IMR-90 (cell line): ENCODE measurements at regions not wholly inside any gene's neighbourhood (a gene's known extent, or its start where the extent isn't known, plus 50 kb on each side); places are given as distances from the start of the nearest gene placed in this dataset.

Source experiments
- ATAC-seq: fragments of 200-7000 bp; cut with Tn5 transposase; 2 replicates; pipeline ENCODE4 v1.9.1; 2020; ENCODE audit warnings: low read depth, mild to moderate bottlenecking, moderate library complexity
- BruUV-seq: library from RNA; stranded (reverse); fragments of 400-500 nt; replicated peaks from 2 replicates; lab custom pipeline; 2021; lab: Mats Ljungman, UMichigan
- CTCF ChIA-PET: fragments of 300-600 bp; formaldehyde crosslinking; extraction: SDS; loops from one replicate; lab custom pipeline; 2021; ENCODE audit warnings: antibody characterized with exemption; lab: Yijun Ruan, JAX
- POLR2A ChIA-PET: fragments of 300-600 bp; sonication (Branson Sonifier 250); formaldehyde crosslinking; loops from one replicate; lab custom pipeline; 2022; ENCODE audit warnings: antibody characterized with exemption; ENCODE audit not compliant: unreplicated experiment; lab: Charles Lee
- DNase-seq: peaks from one replicate; pipeline ENCODE4 v3.0.0; 2013
- H2AFZ ChIP-seq: replicated peaks from 2 replicates; pipeline ENCODE3; 2013; ENCODE audit warnings: low read length, mild to moderate bottlenecking; ENCODE audit not compliant: poor library complexity
- H2AK5ac ChIP-seq: 2 replicates; pipeline ENCODE4 v1.6.1; 2013; ENCODE audit warnings: low read depth, low read length, inconsistent platforms
- H2AK9ac ChIP-seq: replicated peaks from 2 replicates; pipeline ENCODE3; 2013; ENCODE audit warnings: mild to moderate bottlenecking, low read depth, low read length, moderate library complexity; ENCODE audit not compliant: poor library complexity
- H2BK120ac ChIP-seq: 2 replicates; pipeline ENCODE4 v1.6.1; 2013; ENCODE audit warnings: low read depth, low read length, inconsistent platforms
- H2BK15ac ChIP-seq: 3 replicates; pipeline ENCODE4 v1.6.1; 2013; ENCODE audit warnings: low read depth, low read length, inconsistent platforms
- H2BK20ac ChIP-seq: 2 replicates; pipeline ENCODE4 v1.6.1; 2013; ENCODE audit warnings: low read depth, mild to moderate bottlenecking, inconsistent platforms, low read length, moderate library complexity
- H2BK5ac ChIP-seq: 2 replicates; pipeline ENCODE4 v1.6.1; 2013; ENCODE audit warnings: mild to moderate bottlenecking, low read depth, low read length, inconsistent platforms; ENCODE audit not compliant: poor library complexity, severe bottlenecking
- H3K14ac ChIP-seq: replicated peaks from 2 replicates; pipeline ENCODE4 v1.6.1; 2013; ENCODE audit warnings: low read depth, low read length, inconsistent platforms
- H3K18ac ChIP-seq: 2 replicates; pipeline ENCODE4 v1.6.1; 2013; ENCODE audit warnings: low read depth, low read length, control low read depth
- H3K23ac ChIP-seq: 2 replicates; pipeline ENCODE4 v1.6.1; 2013; ENCODE audit warnings: low read depth, low read length, inconsistent platforms
- H3K27ac ChIP-seq: 2 replicates; pipeline ENCODE4 v1.5.1; 2013; ENCODE audit warnings: mild to moderate bottlenecking, control low read depth, low read length; ENCODE audit not compliant: insufficient read depth
- H3K27me3 ChIP-seq: 2 replicates; pipeline ENCODE4 v1.6.1; 2013; ENCODE audit warnings: low read length; ENCODE audit not compliant: control insufficient read depth, insufficient read depth
- H3K36me3 ChIP-seq: 2 replicates; pipeline ENCODE4 v1.6.1; 2013; ENCODE audit warnings: low read length, mixed read lengths; ENCODE audit not compliant: control insufficient read depth, insufficient read depth
- H3K4ac ChIP-seq: 2 replicates; pipeline ENCODE4 v1.6.1; 2013; ENCODE audit warnings: low read depth, low read length, inconsistent platforms
- H3K4me1 ChIP-seq: 2 replicates; pipeline ENCODE4 v1.6.1; 2013; ENCODE audit warnings: low read length, mixed read lengths; ENCODE audit not compliant: control insufficient read depth, insufficient read depth
- H3K4me2 ChIP-seq: 2 replicates; pipeline ENCODE4 v1.6.1; 2013; ENCODE audit warnings: low read depth, mild to moderate bottlenecking, control low read depth, low read length, moderate library complexity
- H3K4me3 ChIP-seq: 2 replicates; pipeline ENCODE4 v1.5.1; 2013; ENCODE audit warnings: low read depth, mild to moderate bottlenecking, control low read depth, low read length, moderate library complexity; ENCODE audit not compliant: insufficient read depth
- H3K56ac ChIP-seq: 2 replicates; pipeline ENCODE4 v1.6.1; 2013; ENCODE audit warnings: low read length, inconsistent platforms; ENCODE audit not compliant: insufficient read depth; ENCODE audit errors: extremely low read depth
- H3K79me1 ChIP-seq, 2 experiments: 2 replicates each; pipeline ENCODE4 v1.6.1; 2013; ENCODE audit warnings: low read length in 2 of 2, inconsistent platforms in 1 of 2, low read depth in 1 of 2
- H3K9ac ChIP-seq: 2 replicates; pipeline ENCODE4 v1.6.1; 2013; ENCODE audit warnings: low read depth, low read length, control low read depth
- H3K9me1 ChIP-seq: 2 replicates; pipeline ENCODE4 v1.6.1; 2013; ENCODE audit warnings: low read length, inconsistent platforms; ENCODE audit not compliant: insufficient read depth
- H3K9me3 ChIP-seq: 2 replicates; pipeline ENCODE4 v1.6.1; 2013; ENCODE audit warnings: low read length; ENCODE audit not compliant: control insufficient read depth, insufficient read depth
- H4K20me1 ChIP-seq: 2 replicates; pipeline ENCODE4 v1.6.1; 2013; ENCODE audit warnings: low read length, inconsistent platforms; ENCODE audit not compliant: insufficient read depth
- H4K5ac ChIP-seq: 2 replicates; pipeline ENCODE4 v1.6.1; 2013; ENCODE audit warnings: mild to moderate bottlenecking, low read depth, low read length, control low read depth
- H4K8ac ChIP-seq, 2 experiments: 2 replicates each; pipeline ENCODE4 v1.6.1; 2013; ENCODE audit warnings: low read depth in 2 of 2, low read length in 2 of 2, control low read depth in 1 of 2, inconsistent platforms in 1 of 2
- H4K91ac ChIP-seq: 2 replicates; pipeline ENCODE4 v1.6.1; 2013; ENCODE audit warnings: low read depth, low read length, inconsistent platforms; ENCODE audit not compliant: insufficient read depth
- MAFK ChIP-seq: IDR thresholded peaks from 2 replicates; pipeline ENCODE4 v1.6.1; 2012; ENCODE audit warnings: low read depth, low read length, improper control_type of control experiment
- RFX5 ChIP-seq: IDR thresholded peaks from 2 replicates; pipeline ENCODE4 v1.8.0; 2012; ENCODE audit warnings: low read depth, mild to moderate bottlenecking, low read length, moderate library complexity
- USF2 ChIP-seq: fragments of 150-350 bp; IDR thresholded peaks from 2 replicates; pipeline ENCODE4 v1.6.1; 2017; ENCODE audit warnings: mild to moderate bottlenecking, antibody characterized with exemption, low read length, low read depth
- WGBS, 2 experiments: methylation state at CpG; one replicate each; pipeline versions ENCODE4 v1.1.5 to v1.1.7; 2013; ENCODE audit warnings: missing lambda C conversion rate in 2 of 2; ENCODE audit not compliant: insufficient read length in 1 of 2; ENCODE audit errors: extremely low coverage in 2 of 2; 5-methylcytosine and 5-hydroxymethylcytosine counted together
- dilution Hi-C: fragments of 300-500 bp; cut with HindIII; formaldehyde crosslinking; loops from one replicate; pipeline ENCODE4 v1.14.3; 2018; ENCODE audit warnings: low sequenced_read_pairs; ENCODE audit not compliant: unreplicated experiment
- in situ Hi-C: fragments of 300-500 bp; cut with MboI; formaldehyde crosslinking; loops from 3 replicates; pipeline ENCODE4 v1.14.3; 2019; ENCODE audit warnings: low sequenced_read_pairs, inconsistent platforms, mixed read lengths
- intact Hi-C: fragments of 100-400 bp; cut with micrococcal nuclease; formaldehyde crosslinking; loops from 2 replicates; pipeline ENCODE4 v1.10.0; 2022

DNA sequence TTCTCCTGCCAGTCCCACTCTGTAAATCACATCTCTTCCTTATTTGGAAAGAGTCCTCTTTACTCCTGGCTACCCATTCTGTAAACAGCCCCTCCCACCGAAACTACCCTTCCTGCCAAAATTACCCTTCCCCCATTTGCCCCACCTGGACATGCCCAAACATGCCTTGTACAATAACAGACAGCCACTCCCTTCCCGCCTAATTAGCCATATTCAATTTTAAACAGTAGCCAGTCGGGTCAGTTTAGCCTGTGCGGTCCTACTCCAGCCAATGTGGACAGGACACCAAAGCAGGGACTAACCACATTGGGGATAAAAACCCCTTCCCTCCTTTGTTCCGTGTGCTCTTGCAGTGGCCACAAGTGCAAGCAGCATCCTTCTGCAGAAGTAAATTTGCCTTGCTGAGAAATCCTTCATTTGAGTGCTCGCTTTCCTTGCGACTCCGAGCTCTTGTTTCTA lies 56.3 kb upstream of the MAP10 start:
- H3K4me2 ChIP-seq, result no peak overlapping the region
- H4K91ac ChIP-seq, result no peak overlapping the region
- H3K23ac ChIP-seq, result no peak overlapping the region
- no peaks in the 10 kb centered on the region for H3K36me3 ChIP-seq
- no peak overlapping the region for H4K8ac ChIP-seq
- H3K9me1 ChIP-seq, result no peaks in the 10 kb centered on the region
- intact Hi-C loops (no loop called here), dilution Hi-C loops (no loop called here), in situ Hi-C loops (no loop called here)
- H2AFZ ChIP-seq, result no peak overlapping the region
- H3K79me1 ChIP-seq, result no peaks in the 10 kb centered on the region
- no peaks in the 10 kb centered on the region for H3K27me3 ChIP-seq
- no peak overlapping the region for H3K9ac ChIP-seq
- H2BK15ac ChIP-seq, result no peak overlapping the region
- CTCF ChIA-PET, result no interaction called here
- H2BK5ac ChIP-seq, result no peak overlapping the region
- no peak overlapping the region for H2BK120ac ChIP-seq
- WGBS, 2 experiments, result 100% methylated on average over 1 of the region's 8 CpGs; no CpG with 5 or more reads in 1 of the 2 experiments
- no peak for DNase-seq
- no peak overlapping the region for H2BK20ac ChIP-seq
- no peak overlapping the region for H3K27ac ChIP-seq
- H3K18ac ChIP-seq, result no peak overlapping the region
- no peaks in the 10 kb centered on the region for H3K4me1 ChIP-seq
- TF ChIP-seq RFX5 (no peak), USF2 (no peak), MAFK (no peak)
- POLR2A ChIA-PET, result no interaction called here
- no peak overlapping the region for H3K4ac ChIP-seq
- no peak overlapping the region for H2AK9ac ChIP-seq
- no peak overlapping the region for H3K56ac ChIP-seq
- no peak overlapping the region for H3K14ac ChIP-seq
- H2AK5ac ChIP-seq, result no peak overlapping the region
- H3K4me3 ChIP-seq, result no peak overlapping the region
- H3K9me3 ChIP-seq, result peaks cover 11% of the 10 kb centered on the region
- H4K5ac ChIP-seq, result no peak overlapping the region
- no TSS peak for BruUV-seq
- H4K20me1 ChIP-seq, result no peaks in the 10 kb centered on the region
- ATAC-seq, result no peak
